ENCODE measurements at regions not wholly inside any gene's neighbourhood (a gene's known extent, or its start where the extent isn't known, plus 50 kb on each side); places are given as distances from the start of the nearest gene placed in this dataset.

DNA sequence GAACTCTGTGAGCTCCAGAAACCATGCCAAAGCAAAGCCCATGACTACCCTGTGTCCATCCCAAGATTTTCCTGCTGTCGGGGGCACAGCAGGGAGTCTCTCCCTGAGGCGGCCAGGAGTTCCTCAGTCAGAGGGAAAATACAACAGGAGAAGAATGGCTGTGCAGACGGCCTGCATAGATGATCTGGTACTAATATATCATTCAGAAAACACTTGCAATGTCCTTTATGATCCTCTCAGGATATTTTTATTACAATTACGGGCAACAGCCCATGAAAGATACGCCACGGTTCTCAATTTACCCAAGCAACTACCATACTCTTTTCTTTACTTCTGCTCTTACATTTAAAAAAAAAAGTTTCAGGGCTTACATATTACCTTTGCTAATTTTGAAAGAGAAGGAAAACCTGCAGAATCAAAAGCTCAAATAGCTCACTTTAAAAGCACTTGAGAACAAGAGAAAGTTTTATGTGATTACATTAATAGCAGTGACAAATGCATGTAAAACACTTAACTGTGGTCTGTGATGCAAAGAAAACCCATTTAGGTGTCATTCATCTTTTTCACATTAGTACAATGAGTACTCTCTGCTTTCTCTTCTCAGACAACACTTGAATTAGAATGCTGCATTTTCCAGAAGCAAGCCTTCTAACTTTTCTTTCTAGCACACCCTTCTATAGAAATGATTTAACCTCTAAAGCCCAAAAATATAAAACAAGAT lies 460.8 kb downstream of the KLF5 start:
- Mint-ChIP-seq H3K4me1 (peaks cover 27% of the 10 kb centered on the region), H3K9me3 (peaks cover 5% of the 10 kb centered on the region), H3K4me3 (no peak overlapping the region), H3K36me3 (ENCODE audit: low read depth) (no peaks in the 10 kb centered on the region), H3K27ac (peak overlapping the region; percentile 92), H3K27me3 (no peaks in the 10 kb centered on the region)
- POLR2A ChIA-PET, result no interaction called here
- DNase-seq, result no peak
- CTCF ChIA-PET, result no interaction called here

DNA sequence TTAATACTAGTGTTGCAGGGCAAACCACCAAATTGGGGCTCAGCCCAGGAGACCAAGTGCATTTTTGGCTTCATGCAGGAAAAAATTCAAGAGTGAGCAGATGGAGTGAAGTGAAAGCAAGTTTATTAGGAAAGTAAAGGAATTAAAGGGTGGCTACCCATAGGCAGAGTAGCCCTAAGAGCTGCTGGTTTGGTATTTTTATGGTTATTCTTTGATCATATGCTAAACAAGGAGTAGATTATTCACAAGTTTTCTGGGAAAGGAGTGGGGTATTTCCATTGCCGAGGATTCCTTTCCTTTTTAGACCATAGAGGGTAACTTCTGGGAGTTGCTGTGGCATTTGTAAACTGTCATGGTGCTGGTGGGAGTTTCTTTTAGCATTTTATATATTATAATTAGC lies 459.0 kb downstream of the KLF5 start:
- no peaks in the 10 kb centered on the region for H3K36me3 Mint-ChIP-seq (ENCODE audit: low read depth)
- no peaks in the 10 kb centered on the region for H3K27me3 Mint-ChIP-seq
- H3K4me1 Mint-ChIP-seq, result peaks cover 27% of the 10 kb centered on the region
- peaks cover 5% of the 10 kb centered on the region for H3K9me3 Mint-ChIP-seq
- CTCF ChIA-PET, result no interaction called here
- H3K27ac Mint-ChIP-seq, result no peak overlapping the region
- H3K4me3 Mint-ChIP-seq, result no peak overlapping the region
- DNase-seq, result no peak
- POLR2A ChIA-PET, result no interaction called here

DNA sequence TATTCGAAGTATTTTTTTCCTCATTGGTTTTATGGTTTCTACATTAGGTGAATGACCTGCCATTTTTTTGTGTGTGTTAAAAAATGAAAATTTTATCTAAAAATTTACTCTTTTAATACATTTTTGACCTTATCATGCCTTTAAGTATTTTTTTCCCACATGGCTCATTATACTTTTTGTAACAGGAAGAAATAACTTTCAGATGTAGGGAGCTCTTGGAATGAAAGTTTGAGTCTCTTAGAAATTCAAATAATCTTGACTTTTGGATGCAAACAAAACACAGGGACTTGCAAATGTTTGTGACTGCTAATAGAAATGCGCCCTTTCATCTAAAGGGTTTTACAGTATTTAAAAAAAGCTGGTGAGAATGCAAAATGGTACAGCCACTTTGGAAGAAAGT lies 457.9 kb downstream of the KLF5 start:
- peaks cover 5% of the 10 kb centered on the region for H3K9me3 Mint-ChIP-seq
- no peak overlapping the region for H3K4me3 Mint-ChIP-seq
- peaks cover 23% of the 10 kb centered on the region for H3K4me1 Mint-ChIP-seq
- ChIA-PET POLR2A (no interaction called here), CTCF (no interaction called here)
- no peak overlapping the region for H3K27ac Mint-ChIP-seq
- no peaks in the 10 kb centered on the region for H3K27me3 Mint-ChIP-seq
- DNase-seq, result no peak
- no peaks in the 10 kb centered on the region for H3K36me3 Mint-ChIP-seq (ENCODE audit: low read depth)

GRCh38 chr13:73514208-73514607 lies 455.4 kb downstream of the KLF5 start:
- DNase-seq, result no peak
- no peak overlapping the region for H3K27ac Mint-ChIP-seq
- no peak overlapping the region for H3K4me3 Mint-ChIP-seq
- ChIA-PET CTCF (no interaction called here), POLR2A (no interaction called here)
- H3K4me1 Mint-ChIP-seq, result no peaks in the 10 kb centered on the region
- H3K9me3 Mint-ChIP-seq, result peaks cover 13% of the 10 kb centered on the region
- no peaks in the 10 kb centered on the region for H3K27me3 Mint-ChIP-seq
- H3K36me3 Mint-ChIP-seq (ENCODE audit: low read depth), result peaks cover 1% of the 10 kb centered on the region

DNA sequence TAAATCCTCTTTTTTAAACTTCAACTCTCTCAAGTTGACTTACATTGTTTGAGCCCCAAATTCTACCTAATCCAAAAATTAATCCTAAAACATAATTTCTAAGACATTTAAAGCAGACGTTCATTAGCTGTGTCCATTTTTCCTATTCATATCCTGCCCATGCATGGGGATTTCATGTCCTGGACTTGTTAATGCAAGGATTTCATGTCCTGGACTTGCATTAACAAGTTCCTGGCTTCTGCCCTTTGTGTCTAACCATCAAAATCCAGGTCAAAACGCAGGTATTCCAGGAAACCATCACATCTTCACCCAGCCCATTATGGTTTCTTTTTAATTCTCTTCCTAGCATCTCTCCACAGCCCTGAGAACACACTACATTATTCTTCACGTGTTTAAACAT lies 454.9 kb downstream of the KLF5 start:
- POLR2A ChIA-PET, result no interaction called here
- no peaks in the 10 kb centered on the region for H3K27me3 Mint-ChIP-seq
- DNase-seq, result no peak
- CTCF ChIA-PET, result no interaction called here
- H3K36me3 Mint-ChIP-seq (ENCODE audit: low read depth), result peaks cover 1% of the 10 kb centered on the region
- H3K27ac Mint-ChIP-seq, result no peak overlapping the region
- no peaks in the 10 kb centered on the region for H3K4me1 Mint-ChIP-seq
- H3K9me3 Mint-ChIP-seq, result peaks cover 13% of the 10 kb centered on the region
- H3K4me3 Mint-ChIP-seq, result no peak overlapping the region

DNA sequence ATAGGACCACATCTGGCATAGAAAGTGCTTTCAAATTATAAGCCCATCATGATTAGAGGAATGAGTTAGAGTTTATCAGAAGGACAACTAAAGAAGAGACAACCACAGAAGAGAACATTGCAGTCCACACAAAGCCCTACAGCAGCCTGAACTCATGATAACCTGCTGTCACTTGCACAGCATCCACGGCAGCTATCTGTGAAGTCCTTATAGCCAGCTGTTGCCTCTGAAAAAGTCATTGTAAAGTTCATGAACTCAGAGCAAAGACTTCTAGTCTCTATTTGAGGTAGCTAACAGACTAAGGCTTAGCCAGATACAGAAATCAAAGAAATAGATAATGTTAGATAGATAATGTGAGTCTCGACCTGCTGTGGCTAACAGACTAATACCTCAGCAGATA lies 450.0 kb downstream of the KLF5 start:
- peaks cover 8% of the 10 kb centered on the region for H3K9me3 Mint-ChIP-seq
- no peak overlapping the region for H3K4me3 Mint-ChIP-seq
- ChIA-PET CTCF (no interaction called here), POLR2A (no interaction called here)
- H3K27me3 Mint-ChIP-seq, result no peaks in the 10 kb centered on the region
- H3K36me3 Mint-ChIP-seq (ENCODE audit: low read depth), result peaks cover 1% of the 10 kb centered on the region
- H3K4me1 Mint-ChIP-seq, result no peaks in the 10 kb centered on the region
- no peak overlapping the region for H3K27ac Mint-ChIP-seq
- no peak for DNase-seq

DNA sequence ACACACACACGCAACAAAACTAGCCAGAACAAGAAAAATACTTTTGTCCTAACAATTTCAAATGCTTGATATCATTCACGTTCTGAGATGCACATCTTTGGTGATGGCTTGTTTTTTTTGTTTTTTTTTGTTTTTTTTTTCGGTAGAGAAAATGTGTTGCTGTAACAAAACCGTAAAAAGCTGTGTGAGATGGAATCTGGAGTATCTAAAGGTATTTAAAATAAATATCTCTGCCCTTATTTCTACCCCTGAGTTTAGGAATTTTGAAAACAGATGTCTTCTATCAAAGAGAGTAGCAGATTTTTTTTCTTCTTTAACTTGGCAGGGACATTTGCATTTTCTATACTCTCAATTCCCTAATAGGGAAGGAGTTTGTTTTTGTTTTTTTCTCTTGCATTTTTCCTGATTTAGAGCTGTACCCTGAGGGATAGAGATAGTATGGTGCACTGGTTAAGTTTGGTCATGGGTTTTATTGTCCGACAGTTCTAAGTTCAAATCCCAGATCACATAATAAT lies 446.6 kb downstream of the KLF5 start:
- Mint-ChIP-seq H3K9me3 (peaks cover 3% of the 10 kb centered on the region), H3K36me3 (ENCODE audit: low read depth) (no peaks in the 10 kb centered on the region), H3K27me3 (no peaks in the 10 kb centered on the region), H3K4me1 (no peaks in the 10 kb centered on the region), H3K27ac (no peak overlapping the region), H3K4me3 (no peak overlapping the region)
- CTCF ChIA-PET, result interaction anchor here (1.2 kb wide), 1 partner anchor 166 kb away, joined by 3 read pairs; no protein-coding TSS in a partner anchor
- no peak for DNase-seq
- POLR2A ChIA-PET, result no interaction called here

- Mint-ChIP-seq H3K9me3 (peaks cover 3% of the 10 kb centered on the region), H3K27ac (no peak overlapping the region), H3K4me3 (no peak overlapping the region), H3K4me1 (no peaks in the 10 kb centered on the region), H3K36me3 (ENCODE audit: low read depth) (no peaks in the 10 kb centered on the region), H3K27me3 (no peaks in the 10 kb centered on the region)
- ChIA-PET CTCF (no interaction called here), POLR2A (no interaction called here)
- DNase-seq, result no peak
Measured at GRCh38 chr13:73499695-73500094, 440.9 kb downstream of the KLF5 start.

GRCh38 chr13:73497430-73497829 lies 438.6 kb downstream of the KLF5 start:
- CTCF ChIA-PET, result no interaction called here
- no peak for DNase-seq
- no peak overlapping the region for H3K27ac Mint-ChIP-seq
- peaks cover 3% of the 10 kb centered on the region for H3K9me3 Mint-ChIP-seq
- no peaks in the 10 kb centered on the region for H3K27me3 Mint-ChIP-seq
- H3K4me3 Mint-ChIP-seq, result no peak overlapping the region
- H3K4me1 Mint-ChIP-seq, result peaks cover 7% of the 10 kb centered on the region
- no peaks in the 10 kb centered on the region for H3K36me3 Mint-ChIP-seq (ENCODE audit: low read depth)
- POLR2A ChIA-PET, result no interaction called here

- Mint-ChIP-seq H3K36me3 (ENCODE audit: low read depth) (no peaks in the 10 kb centered on the region), H3K4me3 (no peak overlapping the region), H3K27me3 (no peaks in the 10 kb centered on the region), H3K4me1 (peaks cover 7% of the 10 kb centered on the region), H3K27ac (no peak overlapping the region), H3K9me3 (peaks cover 3% of the 10 kb centered on the region)
- CTCF ChIA-PET, result no interaction called here
- DNase-seq, result no peak
- POLR2A ChIA-PET, result no interaction called here
Measured at GRCh38 chr13:73496711-73497110, 437.9 kb downstream of the KLF5 start.

- Mint-ChIP-seq H3K9me3 (peaks cover 8% of the 10 kb centered on the region), H3K27ac (no peak overlapping the region), H3K4me1 (peaks cover 7% of the 10 kb centered on the region), H3K36me3 (ENCODE audit: low read depth) (no peaks in the 10 kb centered on the region), H3K27me3 (no peaks in the 10 kb centered on the region), H3K4me3 (no peak overlapping the region)
- ChIA-PET POLR2A (no interaction called here), CTCF (no interaction called here)
- DNase-seq, result no peak
Measured at GRCh38 chr13:73492811-73493210, 434.0 kb downstream of the KLF5 start.

DNA sequence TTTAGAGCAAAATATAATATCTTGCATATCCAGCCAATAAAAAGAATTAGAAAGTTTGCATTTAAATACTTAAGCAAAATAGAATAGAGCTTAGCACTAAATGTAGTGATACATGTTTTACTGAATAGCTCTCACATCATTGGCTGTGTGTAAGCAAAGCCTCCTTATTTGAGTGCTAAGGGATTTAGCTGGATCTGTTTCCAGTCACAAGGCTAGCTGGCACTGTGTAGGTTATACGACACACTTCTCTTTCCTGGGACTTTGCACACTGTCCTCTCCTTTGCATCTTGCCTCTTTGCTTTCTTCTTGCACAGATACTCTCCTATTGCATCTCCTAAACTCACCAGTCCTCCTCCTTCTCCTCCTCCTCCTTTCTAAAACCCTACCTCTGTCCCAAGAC lies 423.8 kb downstream of the KLF5 start:
- Mint-ChIP-seq H3K4me1 (no peaks in the 10 kb centered on the region), H3K27me3 (no peaks in the 10 kb centered on the region), H3K4me3 (no peak overlapping the region), H3K9me3 (peaks cover 4% of the 10 kb centered on the region), H3K36me3 (ENCODE audit: low read depth) (no peaks in the 10 kb centered on the region), H3K27ac (no peak overlapping the region)
- CTCF ChIA-PET, result interaction anchor here (1.9 kb wide), 1 partner anchor 16 kb away, joined by 4 read pairs; no protein-coding TSS in a partner anchor
- DNase-seq, result no peak
- POLR2A ChIA-PET, result no interaction called here

GRCh38 chr13:73481886-73482445 lies 423.2 kb downstream of the KLF5 start:
- Mint-ChIP-seq H3K4me3 (no peak overlapping the region), H3K9me3 (peaks cover 4% of the 10 kb centered on the region), H3K27me3 (no peaks in the 10 kb centered on the region), H3K4me1 (no peaks in the 10 kb centered on the region), H3K36me3 (ENCODE audit: low read depth) (no peaks in the 10 kb centered on the region), H3K27ac (no peak overlapping the region)
- DNase-seq, result no peak
- POLR2A ChIA-PET, result no interaction called here
- CTCF ChIA-PET, result interaction anchor here (0.7 to 1.9 kb wide), 2 partner anchors 15 to 125 kb away, joined by 3 to 4 read pairs; no protein-coding TSS in a partner anchor

All from activated CD4-positive, alpha-beta T cell treated with anti-CD3 and anti-CD28 coated beads, Interleukin-2, amount 10 ng/mL, durations not matched to agents 7 days and 5 days (primary cell).